ENCODE measurements at regions not wholly inside any gene's neighbourhood (a gene's known extent, or its start where the extent isn't known, plus 50 kb on each side); places are given as distances from the start of the nearest gene placed in this dataset.

- Mint-ChIP-seq H3K4me1 (ENCODE audit: low read depth) (no peaks in the 10 kb centered on the region), H3K4me3 (no peak overlapping the region), H3K36me3 (ENCODE audit: low read depth) (no peaks in the 10 kb centered on the region), H3K27me3 (no peaks in the 10 kb centered on the region), H3K9me3 (no peaks in the 10 kb centered on the region), H3K27ac (no peak overlapping the region)
- intact Hi-C loops (cut with micrococcal nuclease): no loop called here
Observed at GRCh38 chr18:45402485-45403056, 212.7 kb upstream of the SLC14A2 start.

DNA sequence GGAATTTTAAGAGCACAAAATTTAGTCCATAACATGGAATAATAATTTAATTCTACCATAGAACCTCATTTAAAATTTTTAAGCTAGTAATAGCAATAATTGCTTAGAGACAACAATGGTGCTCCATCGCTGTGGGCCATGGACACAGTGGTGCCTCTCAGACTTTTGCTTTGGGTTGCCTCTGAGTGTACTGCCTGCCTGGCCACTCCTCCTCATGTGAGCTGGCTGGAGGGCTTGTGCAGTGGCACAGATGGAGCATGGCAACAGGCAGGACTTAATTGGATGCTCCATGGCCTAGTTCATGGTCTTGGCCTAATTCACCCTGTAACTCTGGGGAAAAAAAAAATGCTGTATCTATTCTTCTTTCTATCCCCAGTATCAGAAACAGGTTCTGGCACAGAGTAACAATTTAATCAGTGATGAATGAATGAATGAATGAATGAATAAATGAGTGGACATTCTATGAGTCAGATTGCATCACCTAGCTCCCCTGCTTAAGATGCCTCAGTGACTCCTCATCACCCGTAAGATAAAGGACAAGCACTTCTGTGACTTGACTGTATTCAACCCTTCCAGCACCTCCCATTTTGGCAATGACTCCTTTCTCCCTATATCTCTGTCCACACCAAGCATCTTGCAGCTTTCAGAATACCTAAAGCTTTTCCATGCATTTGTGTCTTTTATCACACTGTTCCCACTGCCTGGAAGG lies 211.8 kb upstream of the SLC14A2 start:
- no peaks in the 10 kb centered on the region for H3K4me1 Mint-ChIP-seq (ENCODE audit: low read depth)
- no peaks in the 10 kb centered on the region for H3K27me3 Mint-ChIP-seq
- H3K27ac Mint-ChIP-seq: no peak overlapping the region
- no peaks in the 10 kb centered on the region for H3K9me3 Mint-ChIP-seq
- H3K4me3 Mint-ChIP-seq: no peak overlapping the region
- intact Hi-C loops (cut with micrococcal nuclease): no loop called here
- no peaks in the 10 kb centered on the region for H3K36me3 Mint-ChIP-seq (ENCODE audit: low read depth)

DNA sequence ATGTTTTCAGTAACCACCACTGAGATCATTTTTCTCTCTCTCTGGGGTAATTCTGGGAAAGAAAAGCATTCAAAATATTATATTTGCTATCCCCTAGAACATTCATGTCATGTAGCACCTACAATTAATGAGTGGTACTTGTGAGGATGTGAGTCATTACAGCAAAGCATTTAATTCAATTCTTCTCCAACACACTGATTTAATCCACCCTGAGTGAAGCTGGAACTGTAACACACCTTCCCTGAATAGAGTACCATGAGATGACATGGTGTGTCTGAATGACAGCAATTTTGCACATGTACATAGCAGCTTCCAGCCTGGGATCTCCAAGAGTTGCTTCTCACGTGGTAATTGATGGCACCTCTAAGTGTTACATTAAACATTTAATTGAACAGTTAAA lies 207.1 kb upstream of the SLC14A2 start:
- intact Hi-C loops (cut with micrococcal nuclease): no loop called here
- no peaks in the 10 kb centered on the region for H3K9me3 Mint-ChIP-seq
- no peaks in the 10 kb centered on the region for H3K4me1 Mint-ChIP-seq (ENCODE audit: low read depth)
- no peaks in the 10 kb centered on the region for H3K27me3 Mint-ChIP-seq
- H3K27ac Mint-ChIP-seq: no peak overlapping the region
- no peak overlapping the region for H3K4me3 Mint-ChIP-seq
- no peaks in the 10 kb centered on the region for H3K36me3 Mint-ChIP-seq (ENCODE audit: low read depth)

GRCh38 chr18:45409971-45410370 lies 205.3 kb upstream of the SLC14A2 start:
- H3K4me1 Mint-ChIP-seq (ENCODE audit: low read depth): no peaks in the 10 kb centered on the region
- H3K9me3 Mint-ChIP-seq: no peaks in the 10 kb centered on the region
- no peak overlapping the region for H3K27ac Mint-ChIP-seq
- no peak overlapping the region for H3K4me3 Mint-ChIP-seq
- no peaks in the 10 kb centered on the region for H3K27me3 Mint-ChIP-seq
- intact Hi-C loops (cut with micrococcal nuclease): no loop called here
- no peaks in the 10 kb centered on the region for H3K36me3 Mint-ChIP-seq (ENCODE audit: low read depth)

DNA sequence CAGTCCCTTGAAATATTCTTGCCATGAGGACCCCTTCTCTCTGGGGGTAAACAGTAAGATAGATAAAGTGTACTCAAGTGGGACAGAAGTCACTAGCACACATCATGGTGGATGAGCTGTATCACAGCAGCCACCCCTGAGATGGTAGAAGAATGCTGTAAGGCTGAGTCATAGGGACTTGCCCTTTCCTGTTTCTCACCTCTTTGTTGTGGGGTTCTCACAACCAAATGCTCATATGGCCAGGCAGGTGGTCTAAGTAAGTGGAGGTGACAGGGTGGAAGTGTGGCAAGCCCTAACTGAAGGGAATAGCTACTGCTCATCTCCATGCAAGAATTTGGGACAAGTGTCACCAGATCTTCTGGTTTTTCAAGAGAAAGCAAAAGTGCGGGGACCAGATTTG lies 202.7 kb upstream of the SLC14A2 start:
- Mint-ChIP-seq H3K27ac (no peak overlapping the region), H3K4me3 (no peak overlapping the region), H3K4me1 (ENCODE audit: low read depth) (no peaks in the 10 kb centered on the region), H3K9me3 (no peaks in the 10 kb centered on the region), H3K36me3 (ENCODE audit: low read depth) (no peaks in the 10 kb centered on the region), H3K27me3 (no peaks in the 10 kb centered on the region)
- intact Hi-C loops (cut with micrococcal nuclease): no loop called here

GRCh38 chr18:45413180-45413836 lies 202.0 kb upstream of the SLC14A2 start:
- Mint-ChIP-seq H3K27me3 (no peaks in the 10 kb centered on the region), H3K9me3 (no peaks in the 10 kb centered on the region), H3K27ac (no peak overlapping the region), H3K4me3 (no peak overlapping the region), H3K36me3 (ENCODE audit: low read depth) (no peaks in the 10 kb centered on the region), H3K4me1 (ENCODE audit: low read depth) (no peaks in the 10 kb centered on the region)
- intact Hi-C loops (cut with micrococcal nuclease): no loop called here

- Mint-ChIP-seq H3K4me1 (ENCODE audit: low read depth) (no peaks in the 10 kb centered on the region), H3K27ac (no peak overlapping the region), H3K36me3 (ENCODE audit: low read depth) (no peaks in the 10 kb centered on the region)
Observed at GRCh38 chr18:45415614-45416013, 199.7 kb upstream of the SLC14A2 start.

GRCh38 chr18:45416168-45416567 lies 199.1 kb upstream of the SLC14A2 start:
- intact Hi-C loops (cut with micrococcal nuclease): no loop called here
- no peak overlapping the region for H3K4me3 Mint-ChIP-seq
- H3K27ac Mint-ChIP-seq: no peak overlapping the region
- H3K36me3 Mint-ChIP-seq (ENCODE audit: low read depth): no peaks in the 10 kb centered on the region
- H3K4me1 Mint-ChIP-seq (ENCODE audit: low read depth): no peaks in the 10 kb centered on the region
- H3K9me3 Mint-ChIP-seq: no peaks in the 10 kb centered on the region
- no peaks in the 10 kb centered on the region for H3K27me3 Mint-ChIP-seq

More at GRCh38 chr18:45415614-45416013, 199.7 kb upstream of the SLC14A2 start:
- intact Hi-C loops (cut with micrococcal nuclease): no loop called here
- Mint-ChIP-seq H3K27me3 (no peaks in the 10 kb centered on the region), H3K9me3 (no peaks in the 10 kb centered on the region), H3K4me3 (no peak overlapping the region)

DNA sequence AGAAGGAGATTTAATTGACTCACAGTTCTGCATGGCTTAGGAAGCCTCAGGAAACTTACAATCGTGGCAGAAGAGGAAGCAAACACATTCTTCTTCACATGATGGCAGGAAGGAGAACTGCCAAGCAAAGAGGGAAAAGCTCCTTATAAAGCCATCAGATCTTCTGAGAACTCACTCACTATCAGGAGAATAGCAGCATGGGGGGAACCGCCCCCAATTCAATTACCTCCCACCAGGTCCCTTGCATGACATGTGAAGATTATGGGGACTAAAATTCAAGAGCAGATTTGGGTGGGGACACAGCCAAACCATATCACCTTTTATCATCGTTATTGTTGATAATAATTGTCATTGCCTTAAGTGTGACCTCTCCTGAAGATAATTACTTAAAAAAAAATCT lies 197.9 kb upstream of the SLC14A2 start:
- no peaks in the 10 kb centered on the region for H3K9me3 Mint-ChIP-seq
- no peaks in the 10 kb centered on the region for H3K27me3 Mint-ChIP-seq
- intact Hi-C loops (cut with micrococcal nuclease): no loop called here
- no peak overlapping the region for H3K27ac Mint-ChIP-seq
- H3K4me3 Mint-ChIP-seq: no peak overlapping the region
- no peaks in the 10 kb centered on the region for H3K36me3 Mint-ChIP-seq (ENCODE audit: low read depth)
- H3K4me1 Mint-ChIP-seq (ENCODE audit: low read depth): no peaks in the 10 kb centered on the region

- Mint-ChIP-seq H3K4me1 (ENCODE audit: low read depth) (no peaks in the 10 kb centered on the region), H3K36me3 (ENCODE audit: low read depth) (no peaks in the 10 kb centered on the region), H3K27me3 (no peaks in the 10 kb centered on the region), H3K4me3 (no peak overlapping the region), H3K27ac (no peak overlapping the region), H3K9me3 (no peaks in the 10 kb centered on the region)
- intact Hi-C loops (cut with micrococcal nuclease): no loop called here
Observed at GRCh38 chr18:45423659-45424058, 191.6 kb upstream of the SLC14A2 start.

- Mint-ChIP-seq H3K4me1 (ENCODE audit: low read depth) (no peaks in the 10 kb centered on the region), H3K36me3 (ENCODE audit: low read depth) (no peaks in the 10 kb centered on the region), H3K27ac (no peak overlapping the region), H3K9me3 (no peaks in the 10 kb centered on the region), H3K27me3 (no peaks in the 10 kb centered on the region), H3K4me3 (no peak overlapping the region)
- intact Hi-C loops (cut with micrococcal nuclease): no loop called here
Observed at GRCh38 chr18:45430041-45430440, 185.2 kb upstream of the SLC14A2 start.

DNA sequence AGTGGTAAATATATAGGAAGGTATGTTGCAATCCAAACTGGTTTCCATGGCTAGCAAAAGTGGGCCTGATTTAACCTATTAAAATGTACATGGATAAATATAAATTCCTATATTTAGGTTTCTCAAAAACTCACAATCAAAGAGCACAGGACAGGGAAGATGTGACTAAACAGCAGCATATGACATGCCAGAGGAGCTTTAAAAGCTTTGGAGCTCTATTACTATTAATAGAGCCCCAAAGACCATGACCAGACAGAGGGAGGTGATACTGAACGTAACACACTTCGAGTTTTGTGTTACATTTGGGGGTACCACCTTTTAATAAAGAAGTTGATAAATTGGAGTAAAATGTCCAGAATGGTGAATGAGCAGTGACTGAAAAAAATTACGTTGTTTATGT lies 179.5 kb upstream of the SLC14A2 start:
- intact Hi-C loops (cut with micrococcal nuclease): no loop called here
- no peaks in the 10 kb centered on the region for H3K36me3 Mint-ChIP-seq (ENCODE audit: low read depth)
- no peaks in the 10 kb centered on the region for H3K27me3 Mint-ChIP-seq
- no peaks in the 10 kb centered on the region for H3K9me3 Mint-ChIP-seq
- H3K4me3 Mint-ChIP-seq: no peak overlapping the region
- no peaks in the 10 kb centered on the region for H3K4me1 Mint-ChIP-seq (ENCODE audit: low read depth)
- no peak overlapping the region for H3K27ac Mint-ChIP-seq

DNA sequence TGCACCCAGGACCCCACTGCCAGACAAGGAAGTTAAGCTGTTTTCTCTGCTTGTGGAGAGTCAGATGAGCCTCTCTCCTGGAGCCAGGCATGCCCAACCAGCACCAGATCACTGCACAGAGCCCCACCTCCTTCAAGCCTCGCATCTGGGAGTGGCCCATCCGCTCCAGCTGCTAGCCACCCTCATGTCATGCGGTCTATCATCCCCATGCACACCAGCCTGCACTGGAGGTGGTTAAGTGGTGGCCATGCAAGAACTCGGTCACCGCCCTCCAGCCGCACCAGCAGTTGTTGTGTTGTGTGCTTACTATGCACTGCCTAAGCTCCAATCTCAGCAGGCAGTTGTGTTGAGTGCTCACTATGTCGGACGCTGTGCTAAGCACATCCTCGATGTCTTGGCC lies 177.9 kb upstream of the SLC14A2 start:
- intact Hi-C loops (cut with micrococcal nuclease): no loop called here
- Mint-ChIP-seq H3K36me3 (ENCODE audit: low read depth) (no peaks in the 10 kb centered on the region), H3K4me3 (no peak overlapping the region), H3K27ac (no peak overlapping the region), H3K4me1 (ENCODE audit: low read depth) (no peaks in the 10 kb centered on the region), H3K9me3 (no peaks in the 10 kb centered on the region), H3K27me3 (no peaks in the 10 kb centered on the region)

DNA sequence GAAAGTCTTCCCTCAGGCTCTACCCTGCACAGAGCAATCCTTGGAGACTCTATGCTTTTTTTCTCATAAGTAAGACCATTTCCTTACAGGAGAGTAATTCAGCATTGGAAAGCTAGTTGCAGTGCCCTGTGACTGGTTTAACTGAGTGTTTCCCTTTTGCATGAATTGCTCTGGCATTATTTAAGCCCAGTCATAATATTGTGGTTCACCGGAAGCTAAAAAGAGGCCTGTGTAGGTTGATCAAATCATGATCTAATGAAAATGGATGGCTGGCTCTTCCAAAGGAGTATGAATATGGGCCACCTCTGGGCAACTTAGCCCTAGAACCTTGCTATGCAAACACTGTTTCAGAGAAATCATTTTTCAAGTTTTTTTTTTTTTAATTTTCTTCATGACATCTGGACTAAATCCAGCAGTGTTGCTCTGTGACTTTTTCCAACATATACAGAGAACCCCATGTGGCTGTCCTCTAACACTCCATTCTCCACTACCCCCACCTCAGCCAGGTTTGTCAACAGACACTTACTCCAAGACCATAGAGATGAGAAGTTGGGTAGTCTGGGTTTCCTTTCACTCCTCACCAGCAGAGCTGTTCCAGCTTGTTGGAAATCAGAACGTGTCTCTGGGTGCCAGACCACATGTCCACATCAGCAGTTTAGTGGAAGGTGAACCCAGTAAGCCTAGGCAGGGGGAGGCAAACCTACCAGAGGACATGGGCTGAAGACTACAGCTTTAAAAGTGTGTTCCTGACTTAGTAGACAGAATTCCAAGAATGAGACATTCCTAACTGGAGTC lies 175.2 kb upstream of the SLC14A2 start:
- intact Hi-C loops (cut with micrococcal nuclease): no loop called here
- no peak overlapping the region for H3K27ac Mint-ChIP-seq
- H3K9me3 Mint-ChIP-seq: no peaks in the 10 kb centered on the region
- no peak overlapping the region for H3K4me3 Mint-ChIP-seq
- no peaks in the 10 kb centered on the region for H3K4me1 Mint-ChIP-seq (ENCODE audit: low read depth)
- no peaks in the 10 kb centered on the region for H3K27me3 Mint-ChIP-seq
- H3K36me3 Mint-ChIP-seq (ENCODE audit: low read depth): no peaks in the 10 kb centered on the region

Data from dendritic cell treated with granulocyte-macrophage colony-stimulating factor and Interleukin-4, amounts not matched to agents 40 ng/mL and 50 ng/mL, for 4 days (primary cell).